Keratinocyte (primary cell): ENCODE measurements at regions not wholly inside any gene's neighbourhood (a gene's known extent, or its start where the extent isn't known, plus 50 kb on each side); places are given as distances from the start of the nearest gene placed in this dataset.

Experiments used
- DNase-seq: peaks from one replicate; pipeline ENCODE4 v3.0.0-alpha.2; 2011; ENCODE audit warnings: low read depth, missing footprints, low spot score
- FAIRE-seq: peaks from 2 replicates; lab custom pipeline; 2011; peaks lifted over from hg19 to GRCh38; lab: Jason Lieb, UNC
- H2AFZ ChIP-seq: 2 replicates; pipeline ENCODE4 v1.6.0; 2012; ENCODE audit warnings: low read length, control low read depth, inconsistent platforms; ENCODE audit not compliant: control insufficient read depth
- H3K27ac ChIP-seq: 2 replicates; pipeline ENCODE4 v1.5.1; 2011; ENCODE audit warnings: low read length; ENCODE audit not compliant: control insufficient read depth, insufficient read depth
- H3K27me3 ChIP-seq: 3 replicates; pipeline ENCODE4 v1.6.0; 2011; ENCODE audit warnings: low read length; ENCODE audit not compliant: control insufficient read depth, insufficient read depth; ENCODE audit errors: extremely low read depth
- H3K36me3 ChIP-seq, 2 experiments: 2 replicates in 1 of 2; 3 replicates in 1 of 2; pipeline ENCODE4 v1.5.1; 2011; ENCODE audit warnings: low read length in 2 of 2, mild to moderate bottlenecking in 1 of 2; ENCODE audit not compliant: control insufficient read depth in 2 of 2, insufficient read depth in 2 of 2; ENCODE audit errors: extremely low read depth in 1 of 2
- H3K4me1 ChIP-seq: 3 replicates; pipeline ENCODE4 v1.5.1; 2011; ENCODE audit warnings: low read length; ENCODE audit not compliant: control insufficient read depth, insufficient read depth; ENCODE audit errors: extremely low read depth
- H3K4me2 ChIP-seq: 3 replicates; pipeline ENCODE4 v1.6.0; 2011; ENCODE audit warnings: low read depth, low read length; ENCODE audit not compliant: control insufficient read depth, insufficient read depth; ENCODE audit errors: extremely low read depth
- H3K4me3 ChIP-seq, 3 experiments: fragments of 200-600 bp in 1 of 3; sonication (generic) in 1 of 3; 2 replicates in 2 of 3; 3 replicates in 1 of 3; pipeline ENCODE4 v1.5.1; 2011 to 2016; ENCODE audit warnings: low read length in 3 of 3, mild to moderate bottlenecking in 3 of 3, control low read depth in 2 of 3, inconsistent platforms in 1 of 3, low read depth in 1 of 3, mixed read lengths in 1 of 3, mixed run types in 1 of 3, moderate library complexity in 1 of 3; ENCODE audit not compliant: control insufficient read depth in 2 of 3, insufficient read depth in 2 of 3; ENCODE audit errors: extremely low read depth in 1 of 3
- H3K79me2 ChIP-seq: 2 replicates; pipeline ENCODE4 v1.6.0; 2012; ENCODE audit warnings: low read length; ENCODE audit not compliant: control insufficient read depth, insufficient read depth
- H3K9ac ChIP-seq: 3 replicates; pipeline ENCODE4 v1.6.0; 2011; ENCODE audit warnings: low read length; ENCODE audit not compliant: control insufficient read depth, insufficient read depth; ENCODE audit errors: extremely low read depth
- H3K9me1 ChIP-seq: 3 replicates; pipeline ENCODE4 v1.6.0; 2011; ENCODE audit warnings: low read length; ENCODE audit not compliant: control insufficient read depth, insufficient read depth; ENCODE audit errors: extremely low read depth
- H3K9me3 ChIP-seq: 2 replicates; pipeline ENCODE4 v1.5.1; 2012; ENCODE audit warnings: low read depth, low read length; ENCODE audit not compliant: control insufficient read depth
- H4K20me1 ChIP-seq: 3 replicates; pipeline ENCODE4 v1.6.0; 2011; ENCODE audit warnings: low read length; ENCODE audit not compliant: control insufficient read depth, insufficient read depth; ENCODE audit errors: extremely low read depth
- EZH2 ChIP-seq: IDR thresholded peaks from one replicate; pipeline ENCODE4 v1.6.1; 2012; ENCODE audit warnings: inconsistent platforms, mild to moderate bottlenecking, low read length, moderate library complexity
- dilution Hi-C: fragments of 300-500 bp; cut with MboI; formaldehyde crosslinking; loops from one replicate; pipeline ENCODE4 v1.7.0; 2020; ENCODE audit warnings: low sequenced_read_pairs; ENCODE audit not compliant: extremely low pct_ligation_motif_present
- TF ChIP-seq, protein P1 (sequence below), 3 experiments: IDR thresholded peaks in 1 of 3; conservative IDR thresholded peaks in 1 of 3; optimal IDR thresholded peaks in 1 of 3; 2 replicates in 2 of 3; 3 replicates in 1 of 3; pipeline versions ENCODE3 to v1.5.1; 2011; ENCODE audit warnings: low read length in 3 of 3, mild to moderate bottlenecking in 3 of 3, moderate library complexity in 2 of 3, control low read depth in 1 of 3, inconsistent platforms in 1 of 3; ENCODE audit not compliant: insufficient read depth in 2 of 3; ENCODE audit errors: extremely low read depth in 1 of 3

DNA sequence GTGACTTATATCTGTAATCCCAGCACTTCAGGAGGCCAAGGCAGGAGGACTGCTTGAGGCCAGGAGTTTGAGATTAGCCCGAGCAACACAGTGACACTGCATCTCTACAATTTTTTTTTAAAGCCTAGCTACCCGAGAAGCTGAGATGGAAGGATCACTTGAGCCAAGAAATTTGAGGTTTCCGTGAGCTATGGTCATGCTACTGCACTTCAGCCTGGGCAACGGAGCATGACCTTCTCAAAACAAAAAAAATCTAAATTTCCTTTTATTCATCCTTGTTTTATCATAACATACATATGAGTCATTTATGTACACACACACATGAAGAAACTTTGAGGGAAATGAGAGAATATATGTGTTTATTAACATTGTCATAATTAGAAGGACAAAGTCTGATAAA lies 277.5 kb upstream of the MAGI2 start:
- dilution Hi-C loops: no loop called here

DNA sequence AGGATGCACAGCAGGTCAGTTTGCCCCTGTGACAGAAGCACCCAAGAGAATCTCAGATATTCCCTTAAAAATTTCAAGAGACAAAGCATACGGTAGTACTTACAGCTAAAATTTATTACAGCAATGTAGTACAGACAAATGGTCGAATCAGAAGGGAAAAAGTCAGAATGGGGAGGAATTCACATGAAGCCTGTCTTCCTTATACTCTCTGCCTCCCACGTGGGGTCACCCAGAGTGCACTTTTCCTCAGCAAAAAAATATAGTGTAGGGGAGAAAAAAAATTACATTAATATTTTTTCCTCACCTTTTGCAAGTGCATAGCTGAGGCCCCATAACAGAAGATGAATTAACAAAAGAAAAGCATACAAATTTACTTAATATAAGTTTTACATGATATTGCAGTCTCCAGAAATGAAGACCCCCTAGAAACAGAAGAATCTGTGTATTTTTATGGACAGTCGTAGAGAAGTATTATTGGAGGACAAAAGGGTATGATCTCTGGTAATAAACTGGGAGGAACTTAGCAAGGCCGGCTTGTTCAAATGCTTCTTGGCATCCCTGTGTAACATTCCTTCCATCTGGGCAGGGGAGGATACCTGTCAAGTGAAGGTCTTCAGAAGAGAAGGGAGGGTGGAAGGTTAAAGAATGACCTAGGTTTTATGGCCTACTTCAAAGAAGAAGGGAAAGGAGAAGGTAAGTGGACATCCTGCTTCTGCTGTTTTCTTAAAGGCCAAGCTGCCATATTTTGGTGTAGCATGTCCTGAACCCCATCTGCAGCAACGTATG lies 270.6 kb upstream of the MAGI2 start:
- Histone ChIP-seq H3K9me3 (no peaks in the 10 kb centered on the region), H3K9ac (no peak overlapping the region), H3K27ac (no peak overlapping the region), H3K9me1 (no peaks in the 10 kb centered on the region), H3K4me2 (no peak overlapping the region), H3K27me3 (no peaks in the 10 kb centered on the region), H3K36me3 (no peaks in the 10 kb centered on the region), H3K4me1 (no peaks in the 10 kb centered on the region), H3K4me3 (no peak overlapping the region), H4K20me1 (no peaks in the 10 kb centered on the region), H2AFZ (no peak overlapping the region), H3K79me2 (no peaks in the 10 kb centered on the region)
- DNase-seq: no peak
- dilution Hi-C loops: no loop called here
- no peak for FAIRE-seq
- TF ChIP-seq, protein P1, sequence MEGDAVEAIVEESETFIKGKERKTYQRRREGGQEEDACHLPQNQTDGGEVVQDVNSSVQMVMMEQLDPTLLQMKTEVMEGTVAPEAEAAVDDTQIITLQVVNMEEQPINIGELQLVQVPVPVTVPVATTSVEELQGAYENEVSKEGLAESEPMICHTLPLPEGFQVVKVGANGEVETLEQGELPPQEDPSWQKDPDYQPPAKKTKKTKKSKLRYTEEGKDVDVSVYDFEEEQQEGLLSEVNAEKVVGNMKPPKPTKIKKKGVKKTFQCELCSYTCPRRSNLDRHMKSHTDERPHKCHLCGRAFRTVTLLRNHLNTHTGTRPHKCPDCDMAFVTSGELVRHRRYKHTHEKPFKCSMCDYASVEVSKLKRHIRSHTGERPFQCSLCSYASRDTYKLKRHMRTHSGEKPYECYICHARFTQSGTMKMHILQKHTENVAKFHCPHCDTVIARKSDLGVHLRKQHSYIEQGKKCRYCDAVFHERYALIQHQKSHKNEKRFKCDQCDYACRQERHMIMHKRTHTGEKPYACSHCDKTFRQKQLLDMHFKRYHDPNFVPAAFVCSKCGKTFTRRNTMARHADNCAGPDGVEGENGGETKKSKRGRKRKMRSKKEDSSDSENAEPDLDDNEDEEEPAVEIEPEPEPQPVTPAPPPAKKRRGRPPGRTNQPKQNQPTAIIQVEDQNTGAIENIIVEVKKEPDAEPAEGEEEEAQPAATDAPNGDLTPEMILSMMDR (optimal IDR thresholded peaks at IDR 0.05 in 1 of 3, IDR thresholded peaks at IDR 0.05 in 1 of 3, conservative IDR thresholded peaks at IDR 0.05 in 1 of 3; ENCODE audit: extremely low read depth in 1 of 3, insufficient read depth in 2 of 3, low read length in 3 of 3): no peak
- TF ChIP-seq EZH2: no peak

More for the DNA sequence above, 277.5 kb upstream of the MAGI2 start:
- H3K36me3 ChIP-seq: no peaks in the 10 kb centered on the region
- no peaks in the 10 kb centered on the region for H3K4me1 ChIP-seq
- no peaks in the 10 kb centered on the region for H3K9me1 ChIP-seq
- no peaks in the 10 kb centered on the region for H4K20me1 ChIP-seq
- H2AFZ ChIP-seq: no peak overlapping the region
- TF ChIP-seq, protein P1 (optimal IDR thresholded peaks at IDR 0.05 in 1 of 3, IDR thresholded peaks at IDR 0.05 in 1 of 3, conservative IDR thresholded peaks at IDR 0.05 in 1 of 3; ENCODE audit: extremely low read depth in 1 of 3, insufficient read depth in 2 of 3, low read length in 3 of 3): no peak
- TF ChIP-seq EZH2: no peak
- no peaks in the 10 kb centered on the region for H3K27me3 ChIP-seq
- H3K4me3 ChIP-seq: no peak overlapping the region
- no peak for FAIRE-seq
- no peak overlapping the region for H3K4me2 ChIP-seq
- H3K9ac ChIP-seq: no peak overlapping the region
- no peak overlapping the region for H3K27ac ChIP-seq
- H3K79me2 ChIP-seq: no peaks in the 10 kb centered on the region
- peaks cover 2% of the 10 kb centered on the region for H3K9me3 ChIP-seq
- DNase-seq: no peak
